MM.1S (cell line): ENCODE measurements at regions not wholly inside any gene's neighbourhood (a gene's known extent, or its start where the extent isn't known, plus 50 kb on each side); places are given as distances from the start of the nearest gene placed in this dataset.

Experiments used
- EZH2 ChIP-seq: fragments of 300-600 bp; sonication (generic); optimal IDR thresholded peaks from 2 replicates; pipeline ENCODE3; 2017; ENCODE audit warnings: low read depth, mild to moderate bottlenecking, antibody characterized with exemption, low read length, mixed read lengths
- EZH2phosphoT487 ChIP-seq: fragments of 300-600 bp; sonication (generic); IDR thresholded peaks from 2 replicates; pipeline ENCODE4 v1.6.1; 2018; ENCODE audit warnings: antibody characterized with exemption, low read length
- TF ChIP-seq, protein P1 (sequence below): fragments of 300-600 bp; sonication (generic); IDR thresholded peaks from 2 replicates; pipeline ENCODE4 v1.5.1; 2016; ENCODE audit warnings: antibody characterized with exemption, low read length, mixed read lengths

DNA sequence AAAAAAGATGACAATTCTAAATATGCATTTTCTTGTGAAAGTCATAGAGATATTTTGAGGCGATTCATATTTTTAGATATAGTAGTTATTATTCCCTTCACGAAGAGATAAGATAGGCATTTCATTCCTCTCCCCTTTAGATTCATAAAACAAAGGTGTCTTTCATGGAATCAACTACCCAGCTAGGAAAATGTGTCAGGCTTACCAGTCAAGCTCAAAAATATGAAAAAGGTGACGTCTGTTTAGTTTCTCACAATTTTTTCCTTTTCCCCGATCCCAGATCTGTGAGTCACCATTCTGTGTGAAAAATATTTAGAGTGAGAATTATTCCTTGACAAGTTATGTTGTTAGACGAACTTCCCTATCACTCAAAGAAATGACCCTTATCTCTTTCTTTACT, 95.4 kb upstream of the FN1 start:
- TF ChIP-seq, protein P1, sequence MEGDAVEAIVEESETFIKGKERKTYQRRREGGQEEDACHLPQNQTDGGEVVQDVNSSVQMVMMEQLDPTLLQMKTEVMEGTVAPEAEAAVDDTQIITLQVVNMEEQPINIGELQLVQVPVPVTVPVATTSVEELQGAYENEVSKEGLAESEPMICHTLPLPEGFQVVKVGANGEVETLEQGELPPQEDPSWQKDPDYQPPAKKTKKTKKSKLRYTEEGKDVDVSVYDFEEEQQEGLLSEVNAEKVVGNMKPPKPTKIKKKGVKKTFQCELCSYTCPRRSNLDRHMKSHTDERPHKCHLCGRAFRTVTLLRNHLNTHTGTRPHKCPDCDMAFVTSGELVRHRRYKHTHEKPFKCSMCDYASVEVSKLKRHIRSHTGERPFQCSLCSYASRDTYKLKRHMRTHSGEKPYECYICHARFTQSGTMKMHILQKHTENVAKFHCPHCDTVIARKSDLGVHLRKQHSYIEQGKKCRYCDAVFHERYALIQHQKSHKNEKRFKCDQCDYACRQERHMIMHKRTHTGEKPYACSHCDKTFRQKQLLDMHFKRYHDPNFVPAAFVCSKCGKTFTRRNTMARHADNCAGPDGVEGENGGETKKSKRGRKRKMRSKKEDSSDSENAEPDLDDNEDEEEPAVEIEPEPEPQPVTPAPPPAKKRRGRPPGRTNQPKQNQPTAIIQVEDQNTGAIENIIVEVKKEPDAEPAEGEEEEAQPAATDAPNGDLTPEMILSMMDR: no peak
- TF ChIP-seq EZH2 (no peak), EZH2phosphoT487 (no peak)
